ENCODE measurements at regions not wholly inside any gene's neighbourhood (a gene's known extent, or its start where the extent isn't known, plus 50 kb on each side); places are given as distances from the start of the nearest gene placed in this dataset.

DNA sequence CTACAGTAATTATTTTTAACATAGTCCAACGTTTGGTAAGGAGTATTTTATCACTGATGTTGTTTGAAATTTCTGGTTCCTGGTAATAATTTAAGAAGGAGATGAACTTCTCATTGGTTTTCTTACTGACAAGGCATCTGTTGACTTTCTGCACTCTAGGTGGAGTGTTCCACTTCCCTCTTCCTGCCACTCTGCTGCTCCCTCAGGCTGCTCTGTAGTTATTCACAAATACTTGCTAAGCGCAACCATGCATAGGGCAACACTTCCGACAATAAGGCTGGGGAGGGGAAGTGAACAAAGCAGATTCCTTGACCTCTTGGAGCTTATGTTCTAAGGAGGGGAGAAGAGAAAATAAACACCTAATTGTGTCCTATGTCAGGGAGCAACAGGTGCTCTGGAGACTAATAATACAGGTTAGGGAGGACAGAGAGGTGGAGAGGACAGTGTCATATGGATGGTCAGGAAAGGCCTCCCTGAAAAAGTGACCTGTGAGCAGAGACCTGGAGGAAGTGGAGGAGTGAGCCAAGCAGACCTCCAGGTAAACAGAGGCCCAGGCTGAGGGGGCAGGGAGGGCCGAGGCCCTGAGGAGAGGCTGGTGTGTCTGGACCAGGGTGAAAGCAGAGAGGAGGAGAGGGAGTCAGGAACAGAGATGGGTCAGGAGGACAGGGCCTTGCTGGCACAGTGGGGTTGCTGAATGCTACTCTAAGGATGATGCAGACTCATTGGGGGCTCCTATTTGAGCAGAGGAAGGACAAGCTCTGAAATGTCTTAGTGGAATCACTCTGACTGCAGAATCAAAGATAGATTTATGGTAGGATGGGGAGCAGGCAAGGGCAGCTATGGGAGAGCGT, 134.8 kb upstream of the SLC24A3 start:
- DNase-seq (ENCODE audit: low spot score): no peak

DNA sequence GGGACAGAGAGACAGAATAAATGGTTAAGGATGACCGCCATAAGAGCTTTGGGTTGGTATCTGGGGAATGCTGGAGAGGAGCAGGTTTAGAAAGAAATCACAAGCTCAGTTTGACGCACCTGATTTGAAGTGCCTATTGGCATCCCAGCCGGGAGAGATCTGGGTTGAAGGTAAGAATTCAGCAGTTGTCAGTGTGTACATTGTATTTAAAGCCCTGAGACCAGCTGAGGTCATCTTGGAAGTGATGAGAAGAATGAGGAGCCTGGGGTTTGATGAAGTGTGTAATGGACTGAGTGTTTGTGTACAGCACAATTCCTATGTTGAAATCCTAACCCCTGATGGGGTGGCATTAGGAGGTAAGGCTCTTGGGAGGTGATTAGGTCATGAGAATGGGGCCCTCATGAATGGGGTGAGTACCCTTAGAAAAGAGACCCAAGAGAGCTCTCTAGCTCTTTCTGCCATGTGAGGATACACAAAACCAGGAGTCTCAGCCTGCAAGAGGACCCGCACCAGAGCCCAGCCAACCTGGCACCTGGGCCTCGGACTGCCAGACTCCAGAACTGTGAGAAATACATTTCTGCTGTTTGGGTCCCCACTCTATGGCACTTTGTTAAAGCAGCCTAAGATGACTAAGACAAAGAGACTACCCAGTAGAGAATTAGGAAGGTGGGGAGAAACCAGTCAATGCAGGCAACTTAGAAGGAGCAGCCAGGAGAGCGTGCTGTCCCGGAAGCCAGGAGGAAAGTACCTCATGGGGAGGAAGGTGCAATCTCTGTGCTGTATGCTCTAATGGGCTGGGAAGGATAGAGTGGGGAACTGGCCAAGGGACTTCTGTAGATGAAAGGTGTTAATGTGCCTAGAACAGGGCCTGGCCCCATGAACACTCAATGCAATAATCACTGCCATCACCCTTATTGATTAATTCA, 133.7 kb upstream of the SLC24A3 start:
- no peak for DNase-seq (ENCODE audit: low spot score)

DNA sequence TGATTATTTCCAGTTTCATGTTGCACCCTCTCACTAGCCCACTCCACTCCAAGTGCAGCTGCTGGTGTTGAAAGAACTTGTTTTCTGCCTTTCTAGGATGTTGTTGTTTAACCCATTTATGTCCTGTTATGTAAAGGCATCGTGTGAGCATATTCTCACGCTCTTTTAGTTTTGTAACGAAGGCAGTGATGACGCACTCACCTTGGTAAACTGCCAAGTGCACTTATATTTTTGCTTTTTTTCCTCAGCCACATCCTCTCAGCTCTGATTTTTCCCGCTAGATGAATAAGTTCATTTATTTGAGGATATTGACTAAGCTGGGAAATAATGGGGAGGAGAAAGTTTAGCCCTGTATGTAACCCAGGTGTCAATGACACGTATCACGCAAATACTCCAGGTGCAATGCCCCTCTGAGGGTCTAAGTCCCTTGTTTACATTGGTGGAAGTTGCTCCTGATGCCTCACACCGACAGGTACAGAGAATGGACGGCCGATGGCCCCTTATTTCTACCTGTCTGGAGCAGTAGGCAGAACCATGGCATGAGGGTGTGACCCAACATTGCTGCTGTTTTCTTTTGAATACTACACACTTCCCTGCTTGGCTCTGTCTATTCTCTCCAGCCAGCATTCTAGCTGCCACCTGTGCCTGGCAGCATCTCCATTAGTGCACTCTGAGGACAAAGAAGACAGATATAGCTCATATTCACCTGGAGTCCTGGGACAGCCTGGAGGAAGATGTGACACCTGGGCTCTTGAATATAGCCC, 132.7 kb upstream of the SLC24A3 start:
- DNase-seq (ENCODE audit: low spot score): no peak

DNA sequence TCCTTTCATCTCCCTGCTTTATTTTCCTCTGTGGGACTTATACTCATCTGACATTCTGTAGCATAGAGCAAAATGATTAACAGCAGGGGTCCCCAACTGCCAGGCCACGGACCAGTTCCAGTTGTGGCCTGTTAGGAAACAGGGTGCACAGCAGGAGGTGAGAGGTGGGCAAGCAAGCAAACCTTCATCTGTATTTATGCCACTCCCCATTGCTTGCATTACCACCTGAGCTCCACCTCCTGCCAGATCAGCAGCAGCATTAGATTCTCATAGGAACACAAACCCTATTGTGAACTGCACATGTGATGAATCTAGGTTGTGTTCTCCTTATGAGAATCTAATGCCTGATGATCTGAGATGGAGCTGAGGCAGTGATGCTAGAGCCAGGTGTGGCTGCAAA, 130.5 kb upstream of the SLC24A3 start:
- no peak for DNase-seq (ENCODE audit: low spot score)

DNA sequence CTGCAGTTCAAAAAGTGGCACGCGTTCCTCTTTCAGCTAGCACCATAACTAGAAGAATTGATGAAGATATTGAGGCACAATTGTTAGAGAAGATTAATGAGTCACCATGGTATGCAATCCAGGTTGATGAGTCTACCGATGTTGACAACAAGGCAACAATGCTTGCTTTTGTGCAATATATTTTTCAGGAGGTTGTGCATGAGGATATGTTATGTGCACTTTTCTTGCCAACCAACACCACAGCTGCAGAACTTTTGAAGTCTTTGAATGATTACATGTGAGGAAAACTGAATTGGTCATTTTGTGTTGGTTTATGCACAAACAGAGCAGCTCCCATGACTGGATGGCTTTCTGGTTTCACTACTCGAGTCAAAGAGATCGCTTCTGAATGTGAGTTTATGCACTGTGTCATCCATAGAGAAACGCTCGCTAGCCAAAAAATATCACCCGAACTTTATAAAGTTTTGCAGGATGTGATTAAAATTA, 129.3 kb upstream of the SLC24A3 start:
- no peak for DNase-seq (ENCODE audit: low spot score)

DNA sequence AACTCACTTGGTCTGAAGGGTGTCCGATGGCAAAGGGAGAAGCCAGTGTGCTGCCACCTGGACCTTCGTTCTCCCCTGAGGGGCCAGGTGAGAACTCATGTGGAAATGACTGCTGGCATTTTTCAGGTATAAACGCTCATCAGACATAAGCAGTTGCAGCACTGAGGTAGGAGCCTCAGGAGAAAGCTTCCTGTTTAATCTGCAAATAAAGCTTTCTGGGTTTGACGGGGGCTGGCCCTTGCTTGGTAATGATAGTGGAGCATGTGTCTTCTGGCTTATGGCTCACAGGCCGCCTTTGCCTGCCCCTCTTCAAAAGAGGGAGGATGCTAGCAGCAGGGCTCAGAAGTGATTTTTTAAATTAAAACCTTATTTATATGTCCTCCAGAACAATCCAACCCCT, 122.1 kb upstream of the SLC24A3 start:
- DNase-seq (ENCODE audit: low spot score): no peak

DNA sequence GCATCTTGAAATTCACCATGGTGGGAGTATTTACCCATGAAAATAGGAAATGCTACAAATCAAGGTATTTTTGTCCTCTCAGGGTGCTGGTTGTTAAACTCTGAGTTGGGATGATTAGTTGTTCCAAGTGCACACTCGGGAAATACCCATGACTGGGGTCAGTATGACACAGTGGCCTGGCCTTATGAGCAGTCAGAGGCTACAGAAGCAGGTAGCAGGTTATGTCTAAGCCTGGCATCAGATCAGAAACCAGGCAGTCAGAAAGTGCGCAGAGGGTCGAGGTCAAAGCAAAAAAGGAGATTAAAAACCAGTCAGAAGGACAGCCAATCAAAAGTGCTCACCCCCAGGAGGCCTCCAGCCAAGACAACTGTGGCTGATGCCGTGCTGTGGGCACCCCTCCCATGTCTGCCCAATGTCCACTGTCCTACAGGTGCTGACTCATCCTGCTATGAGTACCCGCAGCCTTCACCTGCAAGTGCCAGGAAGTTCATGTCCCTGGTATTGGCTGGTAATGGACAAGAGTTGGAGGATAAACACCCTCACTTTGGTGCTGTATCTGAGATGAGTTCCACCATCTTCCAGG, 117.4 kb upstream of the SLC24A3 start:
- DNase-seq (ENCODE audit: low spot score): no peak

DNA sequence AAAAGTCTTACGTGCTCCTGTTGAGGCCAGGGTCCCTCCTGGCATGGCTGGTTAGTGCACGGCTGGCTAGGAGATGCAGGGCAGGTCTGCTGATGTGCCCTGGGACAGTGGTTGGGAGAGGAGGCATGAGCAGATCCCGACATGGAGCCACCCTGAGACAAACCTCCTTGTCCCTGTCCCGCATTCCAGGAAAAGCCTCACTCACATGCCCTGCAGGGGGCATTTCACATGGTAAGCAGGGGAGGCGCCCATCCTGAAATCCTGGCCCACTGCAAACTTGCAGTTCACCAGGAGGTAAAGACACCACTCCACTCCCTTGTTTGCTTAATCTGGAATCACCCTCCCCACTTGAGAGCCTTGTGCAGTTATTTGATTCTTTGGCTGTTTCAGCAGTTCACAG, 116.7 kb upstream of the SLC24A3 start:
- DNase-seq (ENCODE audit: low spot score): no peak

DNA sequence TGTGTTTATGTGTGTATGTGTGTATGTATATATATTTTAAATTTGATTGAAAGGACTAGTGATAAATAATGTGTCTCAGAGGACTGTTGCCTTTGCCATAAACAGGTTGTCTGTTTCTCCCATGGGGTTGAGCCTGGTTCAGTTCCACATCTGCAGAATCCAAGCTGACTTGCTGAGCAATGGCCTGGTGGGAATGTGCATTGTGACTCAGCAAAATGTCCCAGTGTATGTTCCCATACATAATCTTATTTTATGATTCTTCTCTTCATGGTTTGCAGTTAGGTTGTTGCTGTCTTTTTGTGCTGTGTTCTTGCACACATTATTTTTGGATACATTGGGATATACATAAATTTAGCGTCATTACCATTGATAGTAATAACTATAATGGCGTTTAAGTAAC, 115.6 kb upstream of the SLC24A3 start:
- no peak for DNase-seq (ENCODE audit: low spot score)

DNA sequence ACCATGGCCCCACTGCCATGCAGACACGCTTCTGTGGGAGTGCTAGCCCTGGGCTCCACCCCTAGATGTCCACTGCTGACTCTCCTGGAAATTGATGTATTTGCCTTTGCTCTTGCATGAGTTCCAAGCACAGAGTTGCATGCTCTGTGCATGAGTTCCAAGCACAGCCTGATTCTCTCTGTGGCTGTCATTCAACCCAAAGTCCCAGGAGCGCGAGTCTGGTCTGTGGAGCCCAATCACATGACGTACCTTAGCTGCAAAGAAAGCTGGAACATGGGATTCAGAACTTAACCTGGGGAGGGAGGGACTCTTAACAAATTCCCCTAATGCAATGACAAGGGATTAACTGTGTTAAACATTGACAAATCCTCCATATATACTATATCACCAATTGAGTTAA, 114.3 kb upstream of the SLC24A3 start:
- no peak for DNase-seq (ENCODE audit: low spot score)

DNA sequence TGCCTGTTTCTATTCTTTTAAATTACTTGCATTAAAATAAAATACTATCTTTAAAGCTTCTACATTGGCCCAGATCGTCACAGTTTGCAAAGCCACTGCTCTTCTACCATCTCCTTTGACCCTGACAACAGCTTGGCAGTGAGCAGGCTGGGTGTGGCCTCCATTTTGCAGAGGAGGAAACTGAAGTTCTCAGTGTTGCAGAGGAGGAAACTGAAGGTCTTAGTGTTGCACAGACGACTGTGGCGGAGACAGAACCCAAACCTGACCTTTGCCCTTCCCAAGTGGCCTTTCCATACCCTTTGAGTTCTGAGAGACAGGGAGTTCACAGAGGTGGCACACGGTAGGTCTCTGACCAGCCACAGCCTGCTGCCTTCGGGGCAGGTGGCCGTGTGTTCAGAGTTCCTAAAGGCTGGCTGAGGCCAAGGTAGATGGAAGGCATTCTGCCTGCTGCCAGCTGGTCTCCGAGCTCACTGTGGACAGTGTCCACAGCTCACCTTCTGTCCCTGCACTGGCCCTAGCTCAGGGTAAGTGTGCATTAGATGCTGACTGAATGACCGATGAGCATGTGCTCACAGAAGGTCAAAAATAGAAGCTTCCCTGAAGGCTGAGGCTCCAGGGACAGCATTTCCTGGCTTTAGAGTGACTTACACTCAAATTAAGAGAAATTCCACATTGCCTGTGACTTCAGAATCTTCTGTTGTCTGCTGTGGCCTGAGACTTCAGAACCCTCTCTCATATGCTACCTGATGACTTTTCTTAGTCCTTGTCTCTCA, 113.5 kb upstream of the SLC24A3 start:
- no peak for DNase-seq (ENCODE audit: low spot score)

DNA sequence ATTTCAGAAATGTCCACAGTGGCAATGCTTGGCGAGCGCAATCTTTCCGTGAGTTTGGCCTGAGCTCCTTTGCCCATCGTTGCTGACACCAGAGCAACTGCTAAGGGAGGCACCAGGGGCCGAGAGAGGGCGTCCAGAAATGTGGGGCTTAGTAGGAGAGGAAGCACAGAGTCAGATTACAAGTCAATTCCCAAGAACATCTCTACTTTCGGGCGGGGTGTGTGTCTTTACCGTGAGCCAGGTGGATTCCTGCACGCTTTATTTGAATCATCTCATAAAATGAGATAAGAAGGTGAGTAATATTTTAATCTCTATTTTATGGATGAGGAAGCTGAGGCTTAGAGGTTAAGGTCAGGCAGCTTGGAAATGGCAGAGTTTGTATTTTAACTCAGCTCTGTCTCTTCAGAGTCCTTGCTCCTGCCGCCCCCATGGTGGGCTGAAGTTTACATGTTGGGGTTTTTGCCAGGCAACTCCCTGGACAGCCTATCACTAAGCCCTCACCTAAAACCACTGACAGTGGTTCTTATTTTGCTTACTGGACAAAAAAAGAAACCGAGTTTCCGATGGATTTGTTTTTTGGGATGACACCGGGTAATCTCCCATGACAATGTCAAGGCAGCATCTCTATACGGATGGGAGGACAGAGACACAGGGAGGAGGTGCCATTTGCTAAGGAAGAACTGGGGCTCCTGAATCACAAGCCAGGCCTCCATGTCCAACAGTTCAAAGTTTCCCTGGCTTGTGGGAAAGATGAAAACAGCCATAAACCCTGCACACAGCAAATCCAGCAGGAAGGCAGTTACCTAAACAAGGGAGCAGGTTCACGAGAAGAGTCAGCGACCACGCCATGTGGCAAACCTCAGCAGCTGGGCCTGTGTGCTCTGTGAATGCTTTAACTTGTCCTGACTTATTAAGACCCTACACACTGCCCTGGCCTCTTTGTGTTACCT, 112.6 kb upstream of the SLC24A3 start:
- no peak for DNase-seq (ENCODE audit: low spot score)

DNA sequence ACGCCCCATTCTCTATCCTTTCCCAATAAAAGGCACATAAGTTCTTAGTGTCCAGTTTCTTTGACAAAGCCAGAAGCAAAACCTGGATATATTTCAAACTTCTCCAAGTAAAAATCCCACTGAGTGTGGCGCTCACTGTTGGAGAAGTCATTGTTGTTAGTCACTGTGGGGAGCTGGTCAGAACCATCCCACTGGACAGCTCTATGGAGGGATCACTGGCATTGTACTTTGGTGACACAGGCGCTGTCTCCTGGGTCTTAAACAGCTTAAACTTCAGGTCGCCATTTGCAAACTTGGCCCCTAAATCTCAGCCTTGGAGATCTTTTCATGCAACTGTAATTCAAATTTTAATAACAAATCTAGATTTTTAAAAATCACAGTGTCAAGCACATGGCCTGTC, 111.5 kb upstream of the SLC24A3 start:
- no peak for DNase-seq (ENCODE audit: low spot score)

DNA sequence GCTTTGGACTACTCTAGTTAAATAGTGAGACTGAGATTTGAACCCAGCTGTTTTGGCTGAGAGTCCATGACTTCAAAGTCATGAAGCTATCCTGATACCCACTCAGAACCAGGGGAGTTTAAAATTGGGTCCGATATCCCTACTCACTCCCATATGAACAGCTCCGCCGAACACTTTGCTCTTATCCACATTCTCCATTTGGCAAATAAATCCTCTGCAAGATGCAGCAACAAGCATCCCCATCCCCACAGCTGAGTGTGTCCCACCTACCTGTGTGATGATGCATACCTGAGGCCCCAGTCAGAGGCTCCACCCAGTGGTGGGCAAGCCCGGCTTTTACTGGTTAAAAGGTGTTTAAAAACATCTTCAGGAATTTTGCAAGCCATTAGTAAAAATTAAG, 108.3 kb upstream of the SLC24A3 start:
- DNase-seq (ENCODE audit: low spot score): no peak

DNA sequence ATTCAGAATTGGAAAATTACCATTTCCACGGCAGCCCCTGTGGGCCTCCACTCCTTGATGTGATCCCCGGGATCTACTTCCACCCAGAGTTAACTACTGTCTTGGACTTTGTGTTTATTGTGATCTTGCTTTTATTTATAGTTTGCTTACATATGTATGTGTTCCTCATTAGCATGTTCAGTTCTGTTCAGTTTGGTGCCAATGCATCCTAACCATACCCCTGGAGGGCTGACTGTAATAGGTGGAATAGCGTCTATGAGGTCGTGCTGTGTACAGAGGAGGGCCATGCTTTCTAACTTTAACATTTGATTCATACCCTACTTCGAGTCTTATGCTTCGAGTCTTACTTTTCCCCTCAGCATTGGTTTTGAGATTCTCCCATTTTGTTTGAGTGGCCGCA, 104.3 kb upstream of the SLC24A3 start:
- no peak for DNase-seq (ENCODE audit: low spot score)

DNA sequence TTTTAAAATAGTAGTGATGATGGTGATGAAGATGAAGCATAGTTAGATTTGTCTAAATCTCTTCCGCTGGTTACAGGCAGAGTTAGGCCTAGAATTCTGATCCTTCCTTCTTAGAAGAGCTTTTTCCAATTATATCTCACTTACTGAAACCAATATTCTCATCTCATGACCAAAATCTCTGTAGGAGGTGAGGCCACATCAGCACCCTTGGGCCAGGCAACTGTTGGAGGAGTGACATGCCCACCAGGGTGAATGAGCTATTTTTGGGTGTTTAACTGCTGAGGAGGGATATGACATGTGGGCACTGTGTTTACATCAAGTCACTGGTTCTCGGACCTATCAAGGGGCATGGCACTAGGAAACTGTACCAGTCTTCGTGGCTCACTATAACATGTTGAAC, 102.2 kb upstream of the SLC24A3 start:
- no peak for DNase-seq (ENCODE audit: low spot score)

DNA sequence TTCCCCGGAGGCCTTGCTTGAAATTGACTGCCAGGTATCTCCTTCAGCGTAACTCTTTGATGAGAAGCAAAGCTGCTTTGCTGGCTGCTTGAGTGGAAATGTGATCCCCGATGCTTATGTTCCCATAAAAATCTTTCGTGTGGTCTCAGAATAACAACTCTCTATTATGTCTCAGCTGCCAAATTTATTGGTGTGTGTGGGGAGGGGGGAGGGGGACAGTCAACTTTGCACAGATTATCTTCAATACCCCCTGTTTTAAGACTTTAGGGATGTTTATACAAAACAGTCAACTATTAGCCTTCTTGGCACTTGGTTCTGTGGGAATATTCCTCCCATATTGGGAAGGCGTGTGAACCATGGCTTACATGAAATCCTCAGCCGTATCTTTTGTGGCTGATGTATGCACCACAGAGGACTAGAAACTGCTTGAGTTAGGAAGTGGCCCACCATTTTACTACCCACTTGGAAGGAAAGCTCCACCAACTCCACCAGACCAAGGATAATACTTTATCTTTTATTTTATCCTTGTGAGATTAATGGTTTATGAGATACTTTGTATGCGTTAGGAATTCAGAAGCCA, 101.5 kb upstream of the SLC24A3 start:
- no peak for DNase-seq (ENCODE audit: low spot score)

DNA sequence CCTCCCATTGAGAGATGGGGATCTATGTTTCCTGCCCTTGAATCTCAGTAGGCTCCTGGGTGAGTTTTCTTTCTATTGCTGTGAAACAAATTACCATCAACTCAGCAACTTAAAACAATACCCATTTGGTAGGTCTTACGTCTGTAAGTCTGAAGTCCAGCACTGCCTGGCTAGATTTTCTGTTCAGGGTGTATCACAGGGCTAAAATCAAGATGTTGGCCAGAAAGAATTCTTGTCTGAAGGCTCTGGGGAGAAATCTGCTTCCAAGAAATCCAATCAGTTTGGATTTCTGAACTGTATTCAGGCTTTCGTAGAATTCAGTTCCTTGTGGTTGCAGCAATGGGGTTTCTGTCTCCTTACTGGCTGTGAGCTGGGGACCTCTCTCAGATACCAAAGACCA, 99.6 kb upstream of the SLC24A3 start:
- DNase-seq (ENCODE audit: low spot score): no peak

DNA sequence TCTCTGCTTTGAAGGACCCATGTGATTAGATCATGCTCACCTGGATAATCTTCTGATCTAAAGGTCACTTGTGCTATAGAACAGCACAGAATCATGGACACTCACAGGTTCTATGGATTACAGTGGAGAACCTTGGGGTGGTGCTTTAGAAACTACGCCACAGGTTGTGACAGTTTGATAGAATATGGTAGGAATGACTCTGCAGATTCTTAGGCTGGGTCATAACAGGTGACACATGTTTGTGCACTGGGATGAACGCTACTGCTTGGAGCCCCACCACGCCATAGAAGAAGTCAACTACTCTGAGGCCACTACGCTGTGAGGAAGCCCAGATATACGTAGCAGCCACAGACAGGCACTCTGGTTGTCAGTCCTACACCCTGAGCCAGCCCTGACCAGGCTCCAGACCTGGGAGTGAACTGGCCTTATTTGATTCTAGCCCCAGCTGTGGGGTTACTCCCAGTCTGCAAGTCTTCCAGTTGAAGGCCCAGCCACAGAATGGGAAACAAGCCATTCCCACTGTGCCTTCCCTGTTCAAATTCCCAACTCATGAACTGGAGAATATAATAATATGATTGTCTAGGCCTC, 99.0 kb upstream of the SLC24A3 start:
- DNase-seq (ENCODE audit: low spot score): no peak

Data from ureter (tissue), 1 donor.